Amniotic stem cell (primary cell): ENCODE measurements at regions not wholly inside any gene's neighbourhood (a gene's known extent, or its start where the extent isn't known, plus 50 kb on each side); places are given as distances from the start of the nearest gene placed in this dataset.

Experiments used
- DNase-seq: peaks from one replicate; lab custom pipeline; 2025; lab: John Stamatoyannopoulos, UW

GRCh38 chr17:79395066-79395465, 215.8 kb downstream of the RBFOX3 start:
- no peak for DNase-seq

- DNase-seq = peak; percentile 6
Measured at GRCh38 chr17:79393358-79394052, 217.3 kb downstream of the RBFOX3 start.

- DNase-seq = no peak
Measured at GRCh38 chr17:79392598-79392997, 218.3 kb downstream of the RBFOX3 start.

GRCh38 chr17:79391376-79392233, 219.2 kb downstream of the RBFOX3 start:
- peak; percentile 44 for DNase-seq

- no peak for DNase-seq
Measured at GRCh38 chr17:79389896-79390295, 221.0 kb downstream of the RBFOX3 start.

- no peak for DNase-seq
Measured at GRCh38 chr17:79388556-79389295, 222.1 kb downstream of the RBFOX3 start.

- DNase-seq = no peak
Measured at GRCh38 chr17:79387783-79388182, 223.1 kb downstream of the RBFOX3 start.

- no peak for DNase-seq
Measured at GRCh38 chr17:79385962-79386563, 224.8 kb downstream of the RBFOX3 start.

- DNase-seq = no peak
Measured at GRCh38 chr17:79382313-79382712, 228.5 kb downstream of the RBFOX3 start.

GRCh38 chr17:79379700-79380445, 231.0 kb downstream of the RBFOX3 start:
- DNase-seq = no peak

GRCh38 chr17:79377230-79377786, 233.5 kb downstream of the RBFOX3 start:
- DNase-seq = no peak

- no peak for DNase-seq
Measured at GRCh38 chr17:79374807-79375206, 236.0 kb downstream of the RBFOX3 start.

GRCh38 chr17:79374087-79374689, 236.7 kb downstream of the RBFOX3 start:
- no peak for DNase-seq

- DNase-seq = no peak
Measured at GRCh38 chr17:79372470-79373238, 238.2 kb downstream of the RBFOX3 start.

GRCh38 chr17:79371984-79372383, 238.9 kb downstream of the RBFOX3 start:
- DNase-seq = no peak

GRCh38 chr17:79370594-79370993, 240.3 kb downstream of the RBFOX3 start:
- DNase-seq = no peak

GRCh38 chr17:79370126-79370525, 240.7 kb downstream of the RBFOX3 start:
- no peak for DNase-seq

GRCh38 chr17:79369532-79369931, 241.3 kb downstream of the RBFOX3 start:
- no peak for DNase-seq

- no peak for DNase-seq
Measured at GRCh38 chr17:79369001-79369400, 241.8 kb downstream of the RBFOX3 start.

GRCh38 chr17:79368521-79368920, 242.3 kb downstream of the RBFOX3 start:
- DNase-seq = no peak
